ENCODE measurements at regions not wholly inside any gene's neighbourhood (a gene's known extent, or its start where the extent isn't known, plus 50 kb on each side); places are given as distances from the start of the nearest gene placed in this dataset.

- Mint-ChIP-seq H3K4me1 (peaks cover 39 to 64% (median 45%) of the 10 kb centered on the region in 3 donors), H3K27ac (no peak overlapping the region)
Observed at GRCh38 chr6:14271789-14272736, 154.5 kb downstream of the CD83 start.

GRCh38 chr6:14272737-14273085, 155.1 kb downstream of the CD83 start:
- Mint-ChIP-seq H3K4me3 (no peak overlapping the region), H3K27ac (no peak overlapping the region), H3K36me3 (peaks cover 10% of the 10 kb centered on the region), H3K4me1 (peaks cover 43 to 71% (median 51%) of the 10 kb centered on the region in 3 donors), H3K9me3 (peaks cover 0 to 2% (median 0%) of the 10 kb centered on the region in 3 donors), H3K27me3 (no peaks in the 10 kb centered on the region)

More at GRCh38 chr6:14271789-14272736, 154.5 kb downstream of the CD83 start:
- Mint-ChIP-seq H3K9me3 (peaks cover 0 to 2% (median 0%) of the 10 kb centered on the region in 3 donors), H3K27me3 (no peaks in the 10 kb centered on the region), H3K36me3 (peaks cover 10% of the 10 kb centered on the region), H3K4me3 (no peak overlapping the region)

GRCh38 chr6:14273191-14273590, 155.6 kb downstream of the CD83 start:
- peaks cover 7% of the 10 kb centered on the region for H3K36me3 Mint-ChIP-seq
- peak overlapping the region in 1 of 3 donors; percentile 27 for H3K27ac Mint-ChIP-seq
- H3K4me1 Mint-ChIP-seq = peaks cover 47 to 75% (median 56%) of the 10 kb centered on the region in 3 donors
- peaks cover 0 to 2% (median 0%) of the 10 kb centered on the region in 3 donors for H3K9me3 Mint-ChIP-seq
- peak overlapping the region in 1 of 4 donors; percentile 38 for H3K4me3 Mint-ChIP-seq
- no peaks in the 10 kb centered on the region for H3K27me3 Mint-ChIP-seq

GRCh38 chr6:14274016-14274415, 156.4 kb downstream of the CD83 start:
- peaks cover 38 to 71% (median 56%) of the 10 kb centered on the region in 3 donors for H3K4me1 Mint-ChIP-seq
- peaks cover 7% of the 10 kb centered on the region for H3K36me3 Mint-ChIP-seq
- H3K9me3 Mint-ChIP-seq = peaks cover 0 to 2% (median 0%) of the 10 kb centered on the region in 3 donors
- H3K4me3 Mint-ChIP-seq = peak overlapping the region in 1 of 4 donors; percentile 73
- H3K27me3 Mint-ChIP-seq = no peaks in the 10 kb centered on the region
- peak overlapping the region in 1 of 3 donors; percentile 72 for H3K27ac Mint-ChIP-seq

GRCh38 chr6:14274546-14275492, 157.2 kb downstream of the CD83 start:
- Mint-ChIP-seq H3K27me3 (no peaks in the 10 kb centered on the region), H3K9me3 (peaks cover 0 to 2% (median under 1%) of the 10 kb centered on the region in 3 donors), H3K36me3 (peaks cover 7% of the 10 kb centered on the region), H3K4me3 (peak overlapping the region in 3 of 4 donors; percentile 22 to 73 (median 25)), H3K27ac (peak overlapping the region; percentile 27 to 83 (median 44)), H3K4me1 (peaks cover 32 to 64% (median 52%) of the 10 kb centered on the region in 3 donors)

GRCh38 chr6:14275493-14275851, 157.9 kb downstream of the CD83 start:
- no peaks in the 10 kb centered on the region for H3K27me3 Mint-ChIP-seq
- H3K27ac Mint-ChIP-seq = peak overlapping the region; percentile 27 to 83 (median 44)
- peaks cover 32 to 58% (median 49%) of the 10 kb centered on the region in 3 donors for H3K4me1 Mint-ChIP-seq
- H3K36me3 Mint-ChIP-seq = peaks cover 11% of the 10 kb centered on the region
- H3K4me3 Mint-ChIP-seq = peak overlapping the region in 3 of 4 donors; percentile 3 to 54 (median 22)
- peaks cover 2 to 7% (median 2%) of the 10 kb centered on the region in 3 donors for H3K9me3 Mint-ChIP-seq

GRCh38 chr6:14276071-14276470, 158.5 kb downstream of the CD83 start:
- peaks cover 11% of the 10 kb centered on the region for H3K36me3 Mint-ChIP-seq
- peaks cover 2 to 9% (median 2%) of the 10 kb centered on the region in 3 donors for H3K9me3 Mint-ChIP-seq
- H3K27me3 Mint-ChIP-seq = no peaks in the 10 kb centered on the region
- H3K27ac Mint-ChIP-seq = peak overlapping the region; percentile 44 to 96 (median 96)
- peaks cover 32 to 55% (median 45%) of the 10 kb centered on the region in 3 donors for H3K4me1 Mint-ChIP-seq
- peak overlapping the region in 3 of 4 donors; percentile 54 to 92 (median 81) for H3K4me3 Mint-ChIP-seq

GRCh38 chr6:14276667-14277404, 159.3 kb downstream of the CD83 start:
- Mint-ChIP-seq H3K4me1 (peaks cover 32 to 51% (median 42%) of the 10 kb centered on the region in 3 donors), H3K36me3 (peaks cover 11% of the 10 kb centered on the region), H3K4me3 (peak overlapping the region; percentile 15 to 92 (median 78)), H3K27me3 (no peaks in the 10 kb centered on the region), H3K27ac (peak overlapping the region; percentile 44 to 96 (median 96)), H3K9me3 (peaks cover 2 to 9% (median 2%) of the 10 kb centered on the region in 3 donors)

GRCh38 chr6:14277405-14277930, 159.9 kb downstream of the CD83 start:
- Mint-ChIP-seq H3K9me3 (peaks cover 2 to 9% (median 2%) of the 10 kb centered on the region in 3 donors), H3K4me3 (peak overlapping the region; percentile 15 to 92 (median 78)), H3K27me3 (no peaks in the 10 kb centered on the region), H3K27ac (peak overlapping the region; percentile 44 to 96 (median 96)), H3K36me3 (peaks cover 6% of the 10 kb centered on the region), H3K4me1 (peaks cover 32 to 51% (median 42%) of the 10 kb centered on the region in 3 donors)

GRCh38 chr6:14278006-14278405, 160.4 kb downstream of the CD83 start:
- peaks cover 6% of the 10 kb centered on the region for H3K36me3 Mint-ChIP-seq
- H3K27ac Mint-ChIP-seq = peak overlapping the region; percentile 44 to 96 (median 68)
- peak overlapping the region in 3 of 4 donors; percentile 2 to 92 (median 15) for H3K4me3 Mint-ChIP-seq
- no peaks in the 10 kb centered on the region for H3K27me3 Mint-ChIP-seq
- H3K4me1 Mint-ChIP-seq = peaks cover 32 to 51% (median 42%) of the 10 kb centered on the region in 3 donors
- peaks cover under 1 to 9% (median 2%) of the 10 kb centered on the region in 3 donors for H3K9me3 Mint-ChIP-seq

GRCh38 chr6:14278446-14278845, 160.9 kb downstream of the CD83 start:
- Mint-ChIP-seq H3K36me3 (peaks cover 6% of the 10 kb centered on the region), H3K27ac (peak overlapping the region in 2 of 3 donors; percentile 59 to 96), H3K9me3 (peaks cover 0 to 9% (median 2%) of the 10 kb centered on the region in 3 donors), H3K4me1 (peaks cover 32 to 51% (median 42%) of the 10 kb centered on the region in 3 donors), H3K4me3 (peak overlapping the region in 1 of 4 donors; percentile 35), H3K27me3 (no peaks in the 10 kb centered on the region)

- Mint-ChIP-seq H3K9me3 (peaks cover 0 to 9% (median 2%) of the 10 kb centered on the region in 3 donors), H3K27me3 (no peaks in the 10 kb centered on the region), H3K4me1 (peaks cover 27 to 42% (median 34%) of the 10 kb centered on the region in 3 donors), H3K27ac (peak overlapping the region in 1 of 3 donors; percentile 60), H3K4me3 (no peak overlapping the region), H3K36me3 (peaks cover 7% of the 10 kb centered on the region)
Observed at GRCh38 chr6:14280006-14280510, 162.5 kb downstream of the CD83 start.

GRCh38 chr6:14280766-14281293, 163.3 kb downstream of the CD83 start:
- H3K36me3 Mint-ChIP-seq = peaks cover 7% of the 10 kb centered on the region
- H3K27ac Mint-ChIP-seq = no peak overlapping the region
- H3K27me3 Mint-ChIP-seq = no peaks in the 10 kb centered on the region
- H3K4me3 Mint-ChIP-seq = no peak overlapping the region
- H3K4me1 Mint-ChIP-seq = peaks cover 20 to 34% (median 28%) of the 10 kb centered on the region in 3 donors
- H3K9me3 Mint-ChIP-seq = peaks cover 0 to 9% (median 2%) of the 10 kb centered on the region in 3 donors

Measured in IgD-negative memory B cell (primary cell).